GM23338 (cell line): ENCODE measurements at regions not wholly inside any gene's neighbourhood (a gene's known extent, or its start where the extent isn't known, plus 50 kb on each side); places are given as distances from the start of the nearest gene placed in this dataset.

ENCODE experiments used
- ATAC-seq: fragments of 200-7000 bp; cut with Tn5 transposase; 3 replicates; pipeline ENCODE4 v1.9.1; 2020
- DNase-seq: peaks from one replicate; pipeline ENCODE4 v3.0.0-alpha.2; 2015; ENCODE audit warnings: low spot score
- H2AFZ ChIP-seq: fragments of 200-600 bp; sonication (generic); 2 replicates; pipeline ENCODE4 v1.8.0; 2016; ENCODE audit warnings: antibody characterized with exemption, mild to moderate bottlenecking, moderate library complexity
- H3F3A ChIP-seq: fragments of 200-600 bp; sonication (generic); replicated peaks from 2 replicates; pipeline ENCODE4 v1.8.0; 2017; ENCODE audit warnings: antibody characterized with exemption, mixed run types, low read depth
- H3K27ac ChIP-seq: fragments of 200-600 bp; sonication (generic); 2 replicates; pipeline ENCODE4 v1.6.1; 2016; ENCODE audit warnings: low read depth
- H3K27me3 ChIP-seq: fragments of 200-600 bp; sonication (generic); 2 replicates; pipeline ENCODE4 v1.8.0; 2016; ENCODE audit warnings: mild to moderate bottlenecking, mixed run types, moderate library complexity; ENCODE audit not compliant: insufficient read depth
- H3K36me3 ChIP-seq: fragments of 200-600 bp; sonication (generic); 2 replicates; pipeline ENCODE4 v1.8.0; 2016; ENCODE audit warnings: mild to moderate bottlenecking; ENCODE audit not compliant: insufficient read depth
- H3K4me1 ChIP-seq: fragments of 200-600 bp; sonication (generic); 2 replicates; pipeline ENCODE4 v1.8.0; 2016; ENCODE audit warnings: mild to moderate bottlenecking, moderate library complexity; ENCODE audit not compliant: insufficient read depth
- H3K4me2 ChIP-seq: fragments of 200-600 bp; sonication (generic); 2 replicates; pipeline ENCODE4 v1.7.1; 2017; ENCODE audit warnings: mixed run types
- H3K4me3 ChIP-seq: fragments of 200-600 bp; sonication (generic); 2 replicates; pipeline ENCODE4 v1.6.1; 2016; ENCODE audit warnings: mixed run types
- H3K79me2 ChIP-seq: fragments of 200-600 bp; sonication (generic); replicated peaks from 2 replicates; pipeline ENCODE4 v1.8.0; 2017; ENCODE audit warnings: mild to moderate bottlenecking; ENCODE audit not compliant: insufficient read depth
- H3K9me2 ChIP-seq: fragments of 200-600 bp; sonication (generic); 2 replicates; pipeline ENCODE4 v1.8.0; 2017; ENCODE audit not compliant: insufficient read depth
- H4K20me1 ChIP-seq: fragments of 200-600 bp; sonication (generic); replicated peaks from 2 replicates; pipeline ENCODE4 v1.8.0; 2017; ENCODE audit warnings: mild to moderate bottlenecking; ENCODE audit not compliant: insufficient read depth
- H3K27ac Mint-ChIP-seq: 2 replicates; pipeline ENCODE4 v1.8.0; 2020; ENCODE audit warnings: inconsistent platforms, mild to moderate bottlenecking, moderate library complexity, mixed read lengths
- H3K27me3 Mint-ChIP-seq: 3 replicates; pipeline ENCODE4 v1.8.0; 2022; ENCODE audit warnings: low read depth, mild to moderate bottlenecking, moderate library complexity, mixed read lengths, inconsistent platforms; ENCODE audit not compliant: insufficient read depth, poor library complexity
- H3K36me3 Mint-ChIP-seq: 3 replicates; pipeline ENCODE4 v1.8.0; 2021; ENCODE audit warnings: low read depth, mild to moderate bottlenecking, inconsistent platforms, moderate library complexity, mixed read lengths
- H3K4me1 Mint-ChIP-seq: 3 replicates; pipeline ENCODE4 v1.8.0; 2020; ENCODE audit warnings: mild to moderate bottlenecking, inconsistent platforms, mixed read lengths
- H3K4me3 Mint-ChIP-seq: 3 replicates; pipeline ENCODE4 v1.8.0; 2021; ENCODE audit warnings: moderate library complexity, mild to moderate bottlenecking, inconsistent platforms, mixed read lengths
- H3K9me3 Mint-ChIP-seq: 3 replicates; pipeline ENCODE4 v1.8.0; 2020; ENCODE audit warnings: moderate library complexity, mild to moderate bottlenecking, inconsistent platforms, mixed read lengths
- CREB1 ChIP-seq: fragments of 250-450 bp; sonication (Bioruptor Pico); IDR thresholded peaks from 2 replicates; pipeline ENCODE4 v1.5.0; 2020; ENCODE audit warnings: low read depth, mild to moderate bottlenecking, moderate library complexity
- CTCF ChIP-seq, 2 experiments: fragments of 200-600 bp in 1 of 2; sonication (generic) in 1 of 2; conservative IDR thresholded peaks; 2 replicates each; pipeline versions ENCODE4 v1.5.1 to v1.6.1; 2016 to 2017; ENCODE audit warnings: antibody characterized with exemption in 2 of 2, low read depth in 2 of 2, mild to moderate bottlenecking in 2 of 2, moderate library complexity in 1 of 2
- ETS1 ChIP-seq: IDR thresholded peaks from 2 replicates; pipeline ENCODE4 v1.6.1; 2016; ENCODE audit warnings: antibody characterized with exemption
- EZH2 ChIP-seq: fragments of 200-600 bp; sonication (generic); IDR thresholded peaks from one replicate; pipeline ENCODE4 v1.8.0; 2017; ENCODE audit warnings: antibody characterized with exemption, mild to moderate bottlenecking, low read depth; ENCODE audit not compliant: unreplicated experiment
- EZH2phosphoT487 ChIP-seq: fragments of 200-600 bp; sonication (generic); IDR thresholded peaks from one replicate; pipeline ENCODE4 v1.8.1; 2018; ENCODE audit warnings: antibody characterized with exemption; ENCODE audit not compliant: unreplicated experiment
- JUNB ChIP-seq: IDR thresholded peaks from one replicate; pipeline ENCODE4 v1.6.1; 2016; ENCODE audit warnings: antibody characterized with exemption; ENCODE audit not compliant: unreplicated experiment
- NANOG ChIP-seq: IDR thresholded peaks from 2 replicates; pipeline ENCODE4 v1.6.1; 2016; ENCODE audit warnings: antibody characterized with exemption, borderline replicate concordance
- POLR2AphosphoS5 ChIP-seq: IDR thresholded peaks from 2 replicates; pipeline ENCODE4 v1.6.1; 2016; ENCODE audit warnings: antibody characterized with exemption, low read depth
- REST ChIP-seq: IDR thresholded peaks from one replicate; pipeline ENCODE4 v1.6.1; 2018; ENCODE audit warnings: antibody characterized with exemption; ENCODE audit not compliant: unreplicated experiment
- STAT1 ChIP-seq: IDR thresholded peaks from one replicate; pipeline ENCODE4 v1.6.1; 2016; ENCODE audit warnings: antibody characterized with exemption; ENCODE audit not compliant: unreplicated experiment
- ZNF114 ChIP-seq: fragments of 250-450 bp; sonication (Bioruptor Pico); IDR thresholded peaks from 2 replicates; pipeline ENCODE4 v1.5.0; 2020; ENCODE audit warnings: mild to moderate bottlenecking, moderate library complexity
- ZNF331 ChIP-seq: fragments of 250-450 bp; sonication (Bioruptor Pico); IDR thresholded peaks from 2 replicates; pipeline ENCODE4 v1.5.0; 2020; ENCODE audit warnings: low read depth, mild to moderate bottlenecking, moderate library complexity
- ZNF462 ChIP-seq: fragments of 250-450 bp; sonication (Bioruptor Pico); IDR thresholded peaks from 2 replicates; pipeline ENCODE4 v1.5.0; 2020; ENCODE audit warnings: mild to moderate bottlenecking, moderate library complexity

- Mint-ChIP-seq H3K4me1 (peaks cover 2% of the 10 kb centered on the region; the same call in 1 of the 3 replicates), H3K9me3 (peaks cover 7% of the 10 kb centered on the region), H3K36me3 (no peaks in the 10 kb centered on the region; the same call in 2 of the 3 replicates), H3K27ac (no peak overlapping the region), H3K4me3 (no peak overlapping the region), H3K27me3 (no peaks in the 10 kb centered on the region)
- no peaks in the 10 kb centered on the region for H3K4me1 ChIP-seq
- no peak overlapping the region for H3K4me2 ChIP-seq
- TF ChIP-seq CTCF (conservative IDR thresholded peaks at IDR 0.05; ENCODE audit: low read depth in 2 of 2), result no peak
- TF ChIP-seq ZNF114 (CRISPR knock-in tag), result no peak
- no peak for TF ChIP-seq CREB1 (CRISPR knock-in tag)
- TF ChIP-seq EZH2, result no peak
- TF ChIP-seq ETS1, result no peak
- TF ChIP-seq ZNF331 (CRISPR knock-in tag), result no peak
- TF ChIP-seq JUNB, result no peak
- no peak for TF ChIP-seq POLR2AphosphoS5
- TF ChIP-seq NANOG, result no peak
- TF ChIP-seq EZH2phosphoT487, result no peak
- no peak for TF ChIP-seq STAT1
- TF ChIP-seq ZNF462, result no peak
- no peak for TF ChIP-seq REST
- no peaks in the 10 kb centered on the region for H3F3A ChIP-seq
- DNase-seq (no peak), ATAC-seq (no peak)
- H3K27me3 ChIP-seq, result no peaks in the 10 kb centered on the region
- no peaks in the 10 kb centered on the region for H4K20me1 ChIP-seq
- no peaks in the 10 kb centered on the region for H3K79me2 ChIP-seq
- no peaks in the 10 kb centered on the region for H3K9me2 ChIP-seq
- no peak overlapping the region for H3K27ac ChIP-seq
- no peak overlapping the region for H3K4me3 ChIP-seq
- no peak overlapping the region for H2AFZ ChIP-seq
- H3K36me3 ChIP-seq, result no peaks in the 10 kb centered on the region
Observed at GRCh38 chr2:236762628-236763027, 193.0 kb downstream of the ACKR3 start.
